Right ventricle myocardium inferior (tissue), 1 donor: ENCODE measurements at regions not wholly inside any gene's neighbourhood (a gene's known extent, or its start where the extent isn't known, plus 50 kb on each side); places are given as distances from the start of the nearest gene placed in this dataset.

Experiments
- ATAC-seq: fragments of 200-7000 bp; cut with Tn5 transposase; one replicate; pipeline ENCODE4 v1.9.1; 2020; ENCODE audit warnings: mild to moderate bottlenecking, moderate library complexity
- DNase-seq: peaks from one replicate; pipeline ENCODE4 v3.0.0; 2021; ENCODE audit errors: missing footprints
- intact Hi-C: fragments of 100-400 bp; cut with DNase I; formaldehyde crosslinking; loops from one replicate; pipeline ENCODE4 v1.11.0; 2022
- donor health status: DM: no; HTN: yes; CAD: no; lungs with severe emphysema.

DNA sequence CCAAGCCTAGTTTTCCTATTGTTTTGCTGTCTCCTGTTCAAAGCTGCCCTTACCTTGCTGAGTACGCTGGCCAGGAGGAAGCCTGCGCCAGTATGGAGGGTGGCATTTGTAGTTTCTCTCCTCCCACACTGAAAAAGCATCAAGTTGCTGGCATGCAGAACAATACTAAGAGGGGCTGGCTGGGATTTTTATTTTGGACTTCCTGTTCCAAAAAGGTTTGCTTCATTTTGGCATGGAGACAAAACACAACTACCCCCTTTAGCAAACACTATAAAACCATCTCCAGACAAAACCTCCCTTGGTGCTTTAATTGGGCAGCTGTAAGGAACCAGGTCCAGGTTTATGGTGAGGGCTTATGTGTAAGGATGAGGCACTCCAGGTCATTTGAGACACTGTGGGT, 457.6 kb downstream of the PDCD6IP start:
- DNase-seq (no peak), ATAC-seq (no peak)
- intact Hi-C loops = no loop called here

- DNase-seq (no peak), ATAC-seq (no peak)
- intact Hi-C loops = no loop called here
Measured at GRCh38 chr3:34256791-34257190, 458.4 kb downstream of the PDCD6IP start.

GRCh38 chr3:34258271-34258998, 460.0 kb downstream of the PDCD6IP start:
- intact Hi-C loops = no loop called here
- peak; percentile 45 for ATAC-seq
- DNase-seq = no peak

DNA sequence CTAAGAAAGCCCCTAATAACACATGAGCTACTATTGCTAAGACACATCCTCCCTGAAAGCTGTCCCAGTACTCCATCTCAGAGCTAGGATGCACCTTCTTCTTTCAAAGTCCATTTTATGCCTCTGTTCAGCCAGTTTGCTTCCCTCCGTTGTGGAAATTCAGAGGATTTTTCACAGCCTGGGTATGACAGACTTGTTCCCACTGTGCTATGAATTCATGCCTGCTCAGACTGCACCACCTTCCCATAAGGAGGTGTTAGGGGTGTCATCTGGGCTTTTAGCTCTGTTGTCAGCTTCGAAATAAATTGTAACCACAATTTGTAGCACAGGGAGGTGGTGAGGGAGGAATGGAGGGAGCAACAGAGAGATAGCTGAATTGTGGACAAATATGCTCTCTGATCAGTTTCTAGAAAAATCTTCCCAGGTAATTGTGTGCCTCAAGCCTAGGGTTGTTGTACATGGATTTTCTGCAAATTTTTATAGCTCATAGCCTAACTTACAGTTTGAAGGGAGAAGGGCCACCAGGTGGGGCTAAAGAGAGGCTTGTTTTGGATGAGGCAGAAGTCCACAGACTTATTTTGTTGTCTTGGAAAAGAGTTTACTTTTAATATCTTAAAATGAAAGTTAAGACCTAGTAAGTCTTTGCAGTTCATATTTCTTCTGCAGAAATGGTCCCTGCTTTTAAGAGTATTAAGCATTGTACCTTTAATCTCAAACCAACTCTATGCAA, 462.0 kb downstream of the PDCD6IP start:
- no peak for DNase-seq
- intact Hi-C loops = loop anchor here (2.0 to 10.0 kb wide), 2 partner anchors 304 to 420 kb away; no protein-coding TSS in a partner anchor
- no peak for ATAC-seq

GRCh38 chr3:34261001-34261385, 462.6 kb downstream of the PDCD6IP start:
- ATAC-seq = no peak
- intact Hi-C loops = loop anchor here (2.0 to 10.0 kb wide), 2 partner anchors 304 to 420 kb away; no protein-coding TSS in a partner anchor
- DNase-seq = no peak

GRCh38 chr3:34263101-34263621, 464.7 kb downstream of the PDCD6IP start:
- DNase-seq (no peak), ATAC-seq (peak; percentile 45)
- intact Hi-C loops = loop anchor here (10.0 kb wide), 1 partner anchor 302 kb away; no protein-coding TSS in a partner anchor

GRCh38 chr3:34264337-34265041, 466.1 kb downstream of the PDCD6IP start:
- intact Hi-C loops = loop anchor here (10.0 kb wide), 1 partner anchor 300 kb away; no protein-coding TSS in a partner anchor
- DNase-seq (no peak), ATAC-seq (no peak)

DNA sequence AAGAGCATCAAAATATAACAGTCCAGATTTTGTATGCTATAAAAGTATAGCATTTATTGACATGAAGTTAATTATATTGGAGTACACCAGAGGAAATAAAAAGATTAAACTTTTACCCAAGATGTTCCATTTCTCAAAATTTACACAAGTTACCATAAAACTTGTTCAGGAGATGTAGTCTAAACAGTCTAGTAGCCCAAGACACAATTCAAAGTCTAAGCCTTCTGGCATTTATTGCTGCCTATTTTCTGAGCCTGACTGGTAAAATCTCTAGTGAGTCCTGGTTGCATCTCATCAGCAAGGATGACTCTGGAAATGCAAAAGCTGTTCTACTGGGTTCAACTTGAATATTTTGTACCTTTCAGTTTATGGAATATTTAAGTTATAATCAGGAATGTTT, 468.7 kb downstream of the PDCD6IP start:
- no peak for DNase-seq
- ATAC-seq = no peak
- intact Hi-C loops = loop anchor here (10.0 kb wide), 1 partner anchor 298 kb away; no protein-coding TSS in a partner anchor

DNA sequence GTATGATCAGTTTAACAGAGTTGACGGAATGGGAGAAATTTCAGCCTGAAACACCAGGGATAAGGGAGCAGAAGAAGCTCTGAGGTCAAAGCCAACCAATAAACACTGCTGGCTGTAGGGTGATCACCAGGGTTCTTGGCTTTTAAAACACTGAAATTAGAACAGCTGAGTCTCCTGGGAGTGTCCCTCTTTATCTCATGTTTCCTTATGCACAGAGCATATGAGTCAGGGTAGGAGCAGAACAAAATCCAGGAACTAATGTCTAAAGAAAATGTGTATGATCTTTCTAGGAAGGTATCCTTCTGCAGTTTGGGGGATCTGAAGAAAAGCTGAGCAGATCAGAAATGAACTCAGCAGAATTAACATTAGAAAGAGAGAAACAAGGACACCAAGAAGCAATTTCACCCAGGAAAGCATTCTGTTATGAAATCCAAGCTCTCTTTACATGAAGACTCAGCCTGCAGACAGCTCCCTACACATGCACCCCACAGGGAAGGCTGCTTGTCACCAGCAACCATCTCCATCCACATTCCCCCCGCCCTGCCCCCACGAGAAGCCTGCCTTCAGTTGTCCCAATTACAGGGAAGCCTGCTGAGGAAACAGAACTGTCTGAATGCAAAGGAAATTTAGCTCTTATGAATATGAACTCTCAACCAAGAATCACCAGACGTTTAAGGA, 469.7 kb downstream of the PDCD6IP start:
- DNase-seq (no peak), ATAC-seq (no peak)
- intact Hi-C loops = loop anchor here (10.0 kb wide), 1 partner anchor 297 kb away; no protein-coding TSS in a partner anchor

DNA sequence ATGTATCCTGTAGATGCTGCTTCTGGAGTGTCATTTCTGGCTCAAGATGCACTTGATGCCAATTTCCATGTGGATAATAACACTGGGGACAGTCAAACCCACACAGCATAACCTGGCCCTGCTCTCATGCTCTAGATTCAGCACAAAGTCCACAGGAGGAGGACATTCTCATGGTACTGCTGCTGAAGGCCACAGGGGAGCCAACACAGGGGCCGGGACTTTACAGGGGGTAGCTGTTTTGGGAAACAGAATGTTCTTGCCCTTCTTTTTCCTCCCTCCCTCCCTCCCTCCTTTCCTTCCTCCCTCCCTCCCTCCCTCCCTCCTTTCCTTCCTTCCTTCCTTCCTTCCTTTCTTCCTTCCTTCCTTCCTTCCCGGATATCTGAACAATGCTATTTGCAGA, 477.4 kb downstream of the PDCD6IP start:
- intact Hi-C loops = no loop called here
- DNase-seq (no peak), ATAC-seq (no peak)

DNA sequence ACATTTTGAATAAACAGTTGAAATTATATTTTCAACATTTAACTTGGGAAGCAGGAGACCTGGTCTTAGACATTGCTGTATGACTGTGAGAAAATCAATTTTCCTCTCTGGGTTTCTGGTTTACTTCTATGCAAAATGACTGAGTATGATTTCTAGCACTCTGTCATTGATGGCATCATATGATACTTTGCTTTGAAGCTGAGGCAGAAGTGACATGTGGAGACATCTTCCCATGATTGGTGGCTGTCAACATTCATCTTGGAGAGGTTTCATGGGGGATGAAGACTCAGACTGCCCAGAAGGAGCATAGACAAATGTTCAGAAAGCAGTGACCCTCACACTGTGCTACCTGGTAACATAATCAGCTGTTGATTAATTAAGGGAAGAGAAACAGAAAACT, 477.9 kb downstream of the PDCD6IP start:
- ATAC-seq = no peak
- intact Hi-C loops = no loop called here
- no peak for DNase-seq

DNA sequence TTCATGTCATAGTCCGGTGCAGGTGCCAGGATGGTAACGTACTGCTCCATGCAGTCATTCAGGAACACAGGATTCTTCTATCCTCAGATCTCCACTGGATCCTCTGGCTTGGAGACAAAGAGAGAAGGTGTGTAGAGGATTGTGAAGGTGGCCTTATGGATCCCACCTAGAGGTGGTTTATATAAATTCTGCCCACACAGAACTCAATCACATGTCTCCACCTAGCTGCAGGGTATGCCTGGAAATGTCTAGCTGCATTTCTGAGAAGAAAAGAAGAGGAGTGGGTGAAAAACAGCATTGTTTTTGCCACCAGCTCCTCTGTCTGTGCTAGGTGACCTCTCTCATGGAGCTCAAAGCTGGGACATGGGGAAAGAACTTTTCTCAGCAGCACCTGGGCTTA, 478.7 kb downstream of the PDCD6IP start:
- no peak for ATAC-seq
- intact Hi-C loops = no loop called here
- DNase-seq = no peak

GRCh38 chr3:34279901-34280300, 481.5 kb downstream of the PDCD6IP start:
- no peak for DNase-seq
- ATAC-seq = no peak
- intact Hi-C loops = no loop called here

GRCh38 chr3:34283751-34284150, 485.3 kb downstream of the PDCD6IP start:
- no peak for DNase-seq
- ATAC-seq = no peak
- intact Hi-C loops = no loop called here

DNA sequence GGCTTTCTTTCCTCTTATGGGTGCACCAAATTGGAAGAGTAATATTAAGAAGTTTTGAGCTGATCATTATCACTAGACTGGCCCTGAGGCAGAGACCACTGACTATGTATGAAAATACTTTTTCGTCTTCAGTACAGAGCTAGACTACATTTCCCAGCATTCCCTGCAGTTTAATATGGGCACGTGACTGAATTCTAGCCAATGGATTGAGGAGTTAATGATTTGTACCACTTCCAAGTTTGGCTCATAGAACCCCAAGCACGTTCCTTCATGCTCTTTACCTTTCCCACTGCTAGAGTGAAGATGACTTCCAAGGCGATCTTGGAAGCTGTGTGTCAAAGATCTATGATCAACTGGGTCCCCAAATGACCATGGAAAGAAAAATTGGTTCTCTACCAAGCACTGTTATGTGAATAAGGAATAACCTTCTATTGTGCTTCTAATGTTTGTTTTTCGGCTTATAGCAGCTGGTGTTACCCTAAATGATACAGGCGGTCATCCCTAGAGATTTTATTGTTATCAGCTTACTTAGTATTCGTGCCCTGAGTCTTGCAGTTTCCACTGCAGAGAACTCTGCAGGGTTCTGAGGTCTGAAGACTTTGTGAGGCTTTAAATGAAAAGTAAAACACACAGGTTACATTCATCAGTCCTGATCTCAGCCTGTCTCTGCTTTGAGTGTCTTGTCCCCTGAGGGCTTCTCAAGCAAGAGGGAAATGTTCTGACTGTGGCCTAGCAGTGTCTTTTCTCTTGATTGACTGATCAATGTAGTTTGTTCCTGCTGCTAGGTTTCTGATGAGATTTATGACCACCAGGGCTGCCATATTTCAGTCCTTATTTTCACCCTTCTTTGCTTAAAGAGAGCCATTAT, 486.8 kb downstream of the PDCD6IP start:
- ATAC-seq (no peak), DNase-seq (no peak)
- intact Hi-C loops = no loop called here

DNA sequence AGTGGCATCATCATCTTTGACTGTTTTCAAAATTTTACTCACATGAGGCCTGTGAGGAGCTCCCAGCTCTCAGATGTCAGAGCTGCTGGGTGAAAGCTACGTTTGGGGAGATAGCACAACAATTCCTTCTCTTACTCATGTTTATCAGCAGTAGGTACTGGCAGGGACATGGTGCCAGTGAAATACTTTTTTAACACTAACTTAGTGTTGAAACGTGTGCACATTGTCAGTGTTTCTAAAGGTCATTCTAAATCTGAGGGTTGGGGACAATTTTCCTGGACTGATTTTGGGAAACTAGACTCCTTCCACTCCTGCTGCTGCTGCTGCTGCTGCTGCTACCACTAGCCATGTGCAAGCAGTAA, 487.4 kb downstream of the PDCD6IP start:
- intact Hi-C loops = no loop called here
- ATAC-seq (peak; percentile 76), DNase-seq (no peak)

- DNase-seq = no peak
- intact Hi-C loops = no loop called here
- no peak for ATAC-seq
Measured at GRCh38 chr3:34292605-34293300, 494.3 kb downstream of the PDCD6IP start.
